CD4-positive, alpha-beta T cell treated with Interleukin-21 for 1 hour (primary cell): ENCODE measurements at regions not wholly inside any gene's neighbourhood (a gene's known extent, or its start where the extent isn't known, plus 50 kb on each side); places are given as distances from the start of the nearest gene placed in this dataset.
"Not testable (repeated sequence)": the region's sequence is repeated elsewhere in the genome, so short reads cannot be mapped to it uniquely, and the experiment has no call there.

Source experiments
- DNase-seq: peaks from one replicate; pipeline ENCODE4 v3.0.0-alpha.2; 2020

DNA sequence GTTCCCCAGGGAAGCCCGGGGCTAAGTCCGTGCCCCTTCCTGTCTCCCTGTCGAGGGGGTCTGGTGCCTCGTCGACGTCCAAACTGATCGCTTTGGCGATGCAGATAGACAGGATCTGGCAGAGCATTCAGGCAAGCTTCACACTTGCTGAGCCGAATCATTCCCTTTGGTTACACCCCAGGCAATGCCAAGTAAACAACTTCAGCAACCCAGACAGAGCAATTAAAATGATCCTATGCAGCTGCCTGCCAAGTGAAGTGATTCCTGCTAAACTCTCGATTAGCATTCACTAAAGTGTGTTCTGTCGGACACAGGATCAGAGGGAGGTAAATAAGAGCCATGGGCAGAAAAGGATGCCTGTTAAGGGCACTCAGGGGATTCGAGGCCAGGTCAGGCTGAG lies 108.2 kb upstream of the RAB12 start:
- no peak for DNase-seq

DNA sequence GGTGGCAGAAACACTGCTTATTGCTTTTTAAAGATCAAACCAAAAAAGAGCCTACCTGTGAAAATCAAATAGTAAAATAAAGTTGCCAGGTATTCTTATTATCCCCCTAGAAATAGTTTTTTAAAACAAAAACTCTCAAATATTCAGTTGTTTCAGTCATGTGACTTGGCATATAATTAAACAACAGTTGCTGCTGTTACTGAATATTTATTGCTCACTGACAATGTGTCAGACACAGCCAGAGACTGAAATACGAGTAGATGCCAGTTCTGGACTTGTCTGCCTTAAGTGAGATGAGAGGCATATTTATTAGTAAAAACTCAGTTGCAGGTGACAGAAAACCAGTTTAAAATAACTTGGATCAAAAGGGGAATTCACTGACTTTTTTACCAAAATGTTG lies 106.0 kb upstream of the RAB12 start:
- DNase-seq = no peak

GRCh38 chr18:8504424-8504823 lies 104.8 kb upstream of the RAB12 start:
- DNase-seq = no peak

- no peak for DNase-seq
These were observed 104.3 kb upstream of the RAB12 start for GRCh38 chr18:8504880-8505435.

DNA sequence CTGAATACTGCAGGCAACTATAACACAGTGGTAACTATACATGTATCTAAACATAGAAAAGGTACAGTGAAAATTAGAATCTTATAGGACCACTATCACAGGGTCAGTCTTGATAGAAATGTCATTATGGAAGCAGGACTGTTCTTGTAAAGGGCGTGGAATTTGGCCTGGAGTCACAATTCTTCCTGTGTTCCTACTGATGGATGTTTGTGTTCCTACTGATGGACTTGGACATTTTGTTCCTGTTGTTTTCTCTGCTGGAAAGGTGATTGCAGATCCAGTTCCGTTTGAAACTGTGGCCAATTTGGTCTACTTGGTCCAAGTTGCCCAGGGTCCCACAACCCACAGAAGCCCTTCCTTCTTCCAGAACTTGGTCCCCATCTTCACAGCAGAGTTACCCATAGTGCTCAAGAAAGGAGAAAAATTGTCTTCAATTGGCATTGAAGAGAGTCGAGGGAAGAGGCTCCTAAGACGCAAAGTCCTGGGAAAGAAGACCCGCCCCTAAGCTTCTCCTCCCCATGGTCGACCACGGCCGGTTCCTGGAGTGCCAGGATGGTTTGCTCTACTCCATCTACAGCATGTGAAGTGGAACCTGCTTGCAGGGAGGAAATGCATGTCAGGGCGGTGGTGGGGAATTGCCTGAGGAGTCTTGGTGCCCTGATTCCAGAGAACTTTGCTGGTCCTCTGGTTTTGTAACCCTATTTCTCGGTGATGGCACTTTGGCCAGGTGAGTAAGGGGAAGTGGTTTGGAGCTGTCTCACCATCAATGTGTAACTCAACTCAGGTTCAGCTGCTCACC lies 102.8 kb upstream of the RAB12 start:
- DNase-seq = no peak

DNA sequence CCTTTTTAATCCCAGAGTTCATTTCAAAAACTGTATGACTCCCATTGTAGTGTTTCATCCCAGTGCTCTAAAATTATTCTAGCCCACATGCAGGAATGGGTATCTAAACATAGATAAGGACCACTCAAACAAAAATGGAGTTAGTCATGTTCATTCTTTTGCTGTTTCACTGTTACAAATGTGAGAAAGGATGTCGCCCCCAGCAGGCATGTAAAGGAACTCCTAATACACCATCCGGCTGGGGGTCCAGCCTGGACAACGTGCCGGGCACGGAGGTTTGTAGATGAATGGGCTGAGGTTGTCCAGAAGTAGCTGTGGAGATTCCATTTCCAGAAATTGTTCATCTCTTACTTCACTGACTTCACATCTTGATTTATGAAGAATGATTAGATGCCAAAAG lies 101.9 kb upstream of the RAB12 start:
- no peak for DNase-seq

GRCh38 chr18:8507915-8508705 lies 101.1 kb upstream of the RAB12 start:
- no peak for DNase-seq

DNA sequence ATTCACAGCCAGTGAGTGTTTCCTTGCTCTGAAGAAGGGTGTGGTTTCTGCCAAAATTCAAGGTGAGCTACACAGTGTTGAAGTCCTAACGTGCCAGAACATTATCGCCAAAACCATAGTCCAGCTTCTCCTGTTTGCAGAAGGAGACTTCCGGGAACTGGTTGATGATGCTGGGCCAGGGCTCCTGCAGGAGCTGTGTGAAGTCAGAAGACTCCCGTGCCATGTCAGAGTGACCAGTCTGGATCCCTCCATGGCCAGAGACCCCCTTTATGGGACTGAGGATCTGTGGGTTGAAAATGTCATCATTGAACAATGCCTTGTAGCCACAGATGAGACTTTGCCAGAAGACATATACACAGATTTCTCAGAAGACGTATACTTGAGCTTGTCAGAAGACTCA lies 96.0 kb upstream of the RAB12 start:
- DNase-seq = no peak

DNA sequence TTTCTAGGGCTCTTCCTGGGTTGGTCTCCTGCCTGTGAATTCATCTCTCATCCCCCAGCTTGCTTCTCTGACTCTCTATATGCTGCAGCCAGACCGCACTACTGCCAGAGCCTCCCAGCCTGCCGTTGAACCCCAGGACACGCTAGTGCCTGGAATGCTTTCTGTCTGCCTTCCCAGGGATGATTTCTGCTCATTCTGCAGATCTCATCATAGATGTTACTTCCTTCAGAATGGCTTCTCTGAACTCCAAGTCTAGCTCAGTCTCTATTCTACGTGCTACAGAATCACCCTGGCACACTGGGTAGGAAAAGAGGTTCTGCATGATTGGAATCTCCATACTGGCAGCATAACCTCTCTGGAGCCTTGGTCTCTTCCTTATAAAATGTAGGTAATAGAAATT lies 94.8 kb upstream of the RAB12 start:
- DNase-seq = no peak

- no peak for DNase-seq
These were observed 93.9 kb upstream of the RAB12 start for GRCh38 chr18:8515142-8515865.

- DNase-seq = no peak
These were observed 92.6 kb upstream of the RAB12 start for GRCh38 chr18:8516371-8517250.

- DNase-seq = no peak
These were observed 92.0 kb upstream of the RAB12 start for GRCh38 chr18:8517276-8517675.

DNA sequence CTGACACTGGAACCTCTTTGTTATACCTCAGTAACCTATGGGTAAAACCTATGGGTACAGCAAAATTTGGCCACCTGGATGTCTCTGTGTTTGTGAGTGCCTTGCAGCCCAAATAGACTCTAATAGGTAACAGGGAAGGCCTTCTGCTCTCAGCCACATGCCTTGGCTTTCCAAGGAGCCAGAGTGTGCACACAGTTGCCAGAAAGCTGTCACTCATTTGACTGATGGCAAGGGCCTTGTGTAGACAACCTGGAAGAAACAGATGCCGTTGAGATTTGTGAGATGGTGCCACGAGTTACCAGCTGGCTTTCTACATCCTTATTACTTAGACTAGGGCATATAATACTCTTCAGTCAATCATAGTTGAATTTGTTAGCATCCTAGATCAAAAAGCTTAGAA lies 90.1 kb upstream of the RAB12 start:
- DNase-seq = no peak

- DNase-seq = no peak
These were observed 89.0 kb upstream of the RAB12 start for GRCh38 chr18:8520266-8520665.

DNA sequence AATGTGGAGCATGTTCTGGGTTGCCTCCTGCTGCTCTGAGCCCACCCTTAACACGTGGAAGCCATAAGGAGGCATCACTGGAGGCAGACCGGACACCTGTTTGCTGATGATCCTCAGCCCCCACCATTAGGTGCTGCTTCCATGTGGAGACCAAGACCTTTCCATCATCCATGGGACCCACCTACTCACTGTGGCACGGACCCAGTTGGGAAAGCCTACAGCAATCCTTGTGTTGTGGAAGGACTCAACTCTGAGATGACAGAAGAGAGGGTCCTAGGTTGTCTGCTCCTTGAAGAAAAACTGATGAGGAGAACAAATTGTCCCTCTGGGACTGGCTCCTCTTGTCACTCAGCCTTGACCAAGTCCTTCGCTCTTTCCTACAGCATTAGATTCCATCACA lies 86.5 kb upstream of the RAB12 start:
- DNase-seq = no peak

DNA sequence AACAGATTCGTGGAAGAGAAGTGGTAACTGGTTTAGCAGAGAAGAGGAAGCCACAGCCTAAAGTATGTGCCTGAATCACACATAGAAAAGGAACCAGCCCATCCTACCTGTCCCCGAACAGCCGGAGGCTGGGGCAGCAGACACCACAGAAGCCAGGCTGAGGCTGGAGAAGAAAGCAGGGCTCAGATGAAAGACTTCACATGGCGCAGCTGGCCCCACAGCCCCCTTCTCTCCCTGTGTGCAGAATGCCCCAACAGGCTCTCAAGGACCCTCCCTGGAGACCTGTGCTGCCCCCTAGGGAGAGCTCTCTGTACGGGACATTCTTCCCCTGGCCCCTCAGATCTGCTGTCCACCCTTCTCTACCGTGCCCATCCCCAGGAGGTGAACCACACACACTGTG lies 83.5 kb upstream of the RAB12 start:
- no peak for DNase-seq

DNA sequence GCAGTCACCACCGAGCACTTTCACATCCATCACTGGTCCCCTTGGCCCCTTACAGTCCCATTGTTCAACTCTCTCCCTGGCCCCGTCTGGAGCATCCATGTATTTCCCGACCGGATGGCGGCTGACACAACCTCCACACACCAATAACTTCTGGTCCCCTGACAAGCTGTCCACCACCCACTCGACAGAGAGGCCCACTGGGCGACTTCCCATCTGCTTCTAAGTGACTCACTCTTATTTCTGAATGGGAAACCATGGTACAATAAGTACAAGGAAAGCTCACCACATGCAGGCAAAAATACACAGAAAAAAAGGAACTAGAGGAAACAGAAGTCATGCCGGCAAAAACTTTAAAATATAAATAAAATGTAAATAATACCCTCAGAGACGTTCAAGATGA lies 82.9 kb upstream of the RAB12 start:
- no peak for DNase-seq

- DNase-seq = no peak
These were observed 79.6 kb upstream of the RAB12 start for GRCh38 chr18:8529609-8530008.

- not testable (repeated sequence) for DNase-seq
These were observed 78.2 kb upstream of the RAB12 start for GRCh38 chr18:8531084-8531483.

DNA sequence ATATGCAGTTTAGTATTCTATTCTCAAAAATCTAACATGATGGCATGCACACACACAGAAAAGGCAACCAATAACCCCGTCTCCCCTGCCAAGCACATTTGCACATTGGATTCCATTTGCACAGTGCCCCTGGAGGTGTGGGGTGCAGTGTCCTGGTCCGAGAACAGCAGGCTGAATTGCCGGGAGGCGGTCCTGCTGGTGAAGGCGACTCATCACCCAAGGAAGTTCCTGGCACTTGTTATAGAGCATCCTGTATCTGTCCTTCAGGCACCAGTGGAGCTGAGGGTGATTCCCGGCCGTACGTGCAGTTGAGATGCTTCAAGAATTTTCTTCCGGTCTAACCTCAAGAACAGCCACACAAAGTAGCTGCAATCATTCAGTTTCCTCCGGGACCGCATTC lies 73.0 kb upstream of the RAB12 start:
- DNase-seq = no peak

GRCh38 chr18:8536922-8537321 lies 72.3 kb upstream of the RAB12 start:
- DNase-seq = no peak

DNA sequence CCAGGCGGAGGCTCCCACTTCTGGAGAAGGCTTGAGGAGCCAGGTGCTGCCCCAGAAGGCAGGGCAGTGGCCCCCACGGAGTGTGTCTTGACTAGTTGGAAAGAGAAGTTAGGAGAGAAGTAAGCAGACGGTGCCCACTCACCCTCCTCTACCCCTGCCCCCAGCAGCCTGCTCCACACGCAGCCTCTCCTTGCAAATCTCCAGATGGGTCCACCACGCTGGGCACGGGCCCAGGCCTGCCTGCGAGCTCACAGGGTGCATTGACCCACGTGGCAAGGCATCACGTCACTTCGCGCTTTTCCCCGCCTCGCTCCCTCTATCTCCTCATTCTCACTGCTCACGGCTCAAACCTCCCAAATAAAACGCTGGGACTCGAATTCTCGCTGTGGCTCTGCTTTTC lies 71.8 kb upstream of the RAB12 start:
- no peak for DNase-seq
